Motor neuron (in vitro differentiated cells): ENCODE measurements at regions not wholly inside any gene's neighbourhood (a gene's known extent, or its start where the extent isn't known, plus 50 kb on each side); places are given as distances from the start of the nearest gene placed in this dataset.

Source experiments
- ATAC-seq, 8 experiments: fragments of 200-7000 bp; cut with Tn5 transposase; replicated peaks in 6 of 8; 2 replicates each; pipeline ENCODE4 v1.8.0; 2021; ENCODE audit warnings: mild to moderate bottlenecking in 8 of 8, moderate library complexity in 8 of 8
- H3K27ac ChIP-seq, 2 donors: fragments of 250-450 bp; sonication (Bioruptor Pico); 2 replicates each; pipeline ENCODE4 v1.9.0; 2021; ENCODE audit warnings: antibody characterized with exemption in 2 of 2, mild to moderate bottlenecking in 2 of 2, moderate library complexity in 1 of 2
- H3K4me1 ChIP-seq, 2 donors: fragments of 250-450 bp; sonication (Bioruptor Pico); replicated peaks in 1 of 2; 2 replicates each; pipeline ENCODE4 v1.6.1; 2021; ENCODE audit warnings: antibody characterized with exemption in 2 of 2, mild to moderate bottlenecking in 2 of 2, moderate library complexity in 1 of 2
- H3K4me3 ChIP-seq, 5 donors: fragments of 250-450 bp; sonication (Bioruptor Pico); 2 replicates each; pipeline ENCODE4 v1.9.0; 2021; ENCODE audit warnings: antibody characterized with exemption in 5 of 5, mild to moderate bottlenecking in 5 of 5, moderate library complexity in 4 of 5
- WGBS, 10 experiments: fragments of 450-650 bp; shearing (Covaris generic); methylation state at CpG; one replicate each; pipeline ENCODE4 v1.0.0; 2022; 5-methylcytosine and 5-hydroxymethylcytosine counted together
- in situ Hi-C, 9 experiments: fragments of 400-800 bp; cut with MboI; loops; one replicate each; pipeline ENCODE4 v1.15.0; 2021; ENCODE audit warnings: low sequenced_read_pairs in 9 of 9, low pct_unique_long_range_greater_than_20kb in 2 of 9; ENCODE audit not compliant: unreplicated experiment in 9 of 9

GRCh38 chr2:144943293-144943941 lies 423.5 kb upstream of the ZEB2 start:
- Histone ChIP-seq H3K4me1 (peaks cover 14 to 37% of the 10 kb centered on the region in 2 donors), H3K27ac (no peak overlapping the region), H3K4me3 (no peak overlapping the region)
- ATAC-seq: no peak
- in situ Hi-C loops: no loop called here
- WGBS, 10 experiments: 50 to 100% (median 69%) methylated on average over 1 to 5 of the region's 5 CpGs; no CpG with 5 or more reads in 1 of the 10 experiments

- peak in 1 of 8 experiments; percentile 15 for ATAC-seq
- in situ Hi-C loops: no loop called here
- 31 to 100% (median 69%) methylated on average over 1 to 8 of the region's 8 CpGs for WGBS, 10 experiments
- Histone ChIP-seq H3K4me3 (no peak overlapping the region), H3K4me1 (peaks cover 14 to 38% of the 10 kb centered on the region in 2 donors), H3K27ac (no peak overlapping the region)
Measured at GRCh38 chr2:144942516-144943256, 422.8 kb upstream of the ZEB2 start.

GRCh38 chr2:144941743-144942488 lies 422.0 kb upstream of the ZEB2 start:
- ATAC-seq: peak in 1 of 8 experiments; percentile 13
- Histone ChIP-seq H3K4me1 (peaks cover 14 to 42% of the 10 kb centered on the region in 2 donors), H3K27ac (no peak overlapping the region), H3K4me3 (no peak overlapping the region)
- 71 to 88% (median 84%) methylated on average over 1 to 5 of the region's 5 CpGs for WGBS, 10 experiments
- in situ Hi-C loops: no loop called here

GRCh38 chr2:144939590-144939989 lies 419.7 kb upstream of the ZEB2 start:
- in situ Hi-C loops: no loop called here
- no peak overlapping the region for H3K4me3 ChIP-seq

GRCh38 chr2:144937910-144938709 lies 418.2 kb upstream of the ZEB2 start:
- H3K27ac ChIP-seq: no peak overlapping the region
- peak in 4 of 8 experiments; percentile 20 to 70 (median 56) for ATAC-seq
- H3K4me3 ChIP-seq: no peak overlapping the region
- peaks cover 2 to 18% of the 10 kb centered on the region in 2 donors for H3K4me1 ChIP-seq
- WGBS, 10 experiments: 4 to 90% (median 77%) methylated on average over 1 to 7 of the region's 7 CpGs
- in situ Hi-C loops: no loop called here

More at GRCh38 chr2:144939590-144939989, 419.7 kb upstream of the ZEB2 start:
- whole genome bisulfite sequencing, 10 experiments: 60 to 100% (median 67%) methylated on average over 1 to 5 of the region's 5 CpGs; no CpG with 5 or more reads in 3 of the 10 experiments
- peak in 2 of 8 experiments; percentile 64 to 66 for ATAC-seq
- Histone ChIP-seq H3K27ac (no peak overlapping the region), H3K4me1 (peaks cover 7 to 33% of the 10 kb centered on the region in 2 donors)

- H3K4me3 ChIP-seq: no peak overlapping the region
- in situ Hi-C loops: no loop called here
- ATAC-seq: no peak
- H3K27ac ChIP-seq: no peak overlapping the region
- H3K4me1 ChIP-seq: peaks cover 0 to 8% of the 10 kb centered on the region in 2 donors
Measured at GRCh38 chr2:144937066-144937465, 417.1 kb upstream of the ZEB2 start.

- Histone ChIP-seq H3K4me3 (no peak overlapping the region), H3K27ac (no peak overlapping the region), H3K4me1 (peaks cover 0 to 5% of the 10 kb centered on the region in 2 donors)
- 80 to 100% (median 91%) methylated on average over 1 to 4 of the region's 4 CpGs; no CpG with 5 or more reads in 2 of the 10 experiments for WGBS, 10 experiments
- no peak for ATAC-seq
- in situ Hi-C loops: no loop called here
Measured at GRCh38 chr2:144936442-144936841, 416.5 kb upstream of the ZEB2 start.

- no peak for ATAC-seq
- no peak overlapping the region for H3K4me3 ChIP-seq
- in situ Hi-C loops: no loop called here
- 50 to 100% (median 100%) methylated on average over 1 to 2 of the region's 2 CpGs; no CpG with 5 or more reads in 4 of the 10 experiments for WGBS, 10 experiments
- peaks cover 0 to 5% of the 10 kb centered on the region in 2 donors for H3K4me1 ChIP-seq
- no peak overlapping the region for H3K27ac ChIP-seq
Measured at GRCh38 chr2:144935736-144936135, 415.8 kb upstream of the ZEB2 start.

GRCh38 chr2:144935191-144935590 lies 415.3 kb upstream of the ZEB2 start:
- peak in 2 of 8 experiments; percentile 9 to 36 for ATAC-seq
- H3K4me3 ChIP-seq: no peak overlapping the region
- 67 to 97% (median 89%) methylated on average over 2 to 5 of the region's 5 CpGs; no CpG with 5 or more reads in 2 of the 10 experiments for WGBS, 10 experiments
- no peak overlapping the region for H3K27ac ChIP-seq
- in situ Hi-C loops: no loop called here
- peaks cover 0 to 5% of the 10 kb centered on the region in 2 donors for H3K4me1 ChIP-seq

- ATAC-seq: peak in 3 of 8 experiments; percentile 19 to 66 (median 21)
- in situ Hi-C loops: no loop called here
- H3K27ac ChIP-seq: no peak overlapping the region
- no peak overlapping the region for H3K4me3 ChIP-seq
- no peaks in the 10 kb centered on the region for H3K4me1 ChIP-seq
Measured at GRCh38 chr2:144931960-144932359, 412.0 kb upstream of the ZEB2 start.

GRCh38 chr2:144931480-144931879 lies 411.6 kb upstream of the ZEB2 start:
- no peaks in the 10 kb centered on the region for H3K4me1 ChIP-seq
- no peak overlapping the region for H3K4me3 ChIP-seq
- no peak overlapping the region for H3K27ac ChIP-seq
- in situ Hi-C loops: no loop called here
- WGBS, 10 experiments: 17 to 100% (median 93%) methylated on average over 1 of the region's 1 CpG; no CpG with 5 or more reads in 2 of the 10 experiments
- ATAC-seq: peak in 3 of 8 experiments; percentile 61 to 83 (median 78)

GRCh38 chr2:144927429-144927828 lies 407.5 kb upstream of the ZEB2 start:
- in situ Hi-C loops: no loop called here
- H3K4me1 ChIP-seq: no peaks in the 10 kb centered on the region
- H3K4me3 ChIP-seq: no peak overlapping the region
- no peak overlapping the region for H3K27ac ChIP-seq
- ATAC-seq: no peak
- 40 to 100% (median 89%) methylated on average over 1 of the region's 1 CpG; no CpG with 5 or more reads in 1 of the 10 experiments for WGBS, 10 experiments
